CD14-positive monocyte (primary cell): ENCODE measurements at regions not wholly inside any gene's neighbourhood (a gene's known extent, or its start where the extent isn't known, plus 50 kb on each side); places are given as distances from the start of the nearest gene placed in this dataset.

Experiments
- DNase-seq, 3 donors: peaks; one replicate each; pipeline ENCODE4 v3.0.0-alpha.2; 2011 to 2022
- H2AFZ ChIP-seq: 2 replicates; pipeline ENCODE4 v1.6.0; 2012; ENCODE audit warnings: mild to moderate bottlenecking, low read depth, low read length, inconsistent platforms; ENCODE audit not compliant: insufficient read depth, poor library complexity, severe bottlenecking
- H3K27ac ChIP-seq, 2 donors: 1 replicate in 1 of 2; 2 replicates in 1 of 2; pipeline ENCODE4 v1.5.1; 2012 to 2013; ENCODE audit warnings: low read length in 2 of 2, control low read depth in 1 of 2, inconsistent platforms in 1 of 2, low read depth in 1 of 2, mild to moderate bottlenecking in 1 of 2
- H3K27me3 ChIP-seq, 2 donors: one replicate each; pipeline versions ENCODE4 v1.6.0 to v1.6.1; 2011 to 2013; ENCODE audit warnings: low read length in 2 of 2; ENCODE audit not compliant: control insufficient read depth in 2 of 2, insufficient read depth in 2 of 2
- H3K36me3 ChIP-seq, 2 donors: replicated peaks in 1 of 2; 1 replicate in 1 of 2; 2 replicates in 1 of 2; pipeline versions ENCODE4 v1.5.1 to v1.6.1; 2012 to 2013; ENCODE audit warnings: low read length in 2 of 2, control low read depth in 1 of 2, inconsistent platforms in 1 of 2, mild to moderate bottlenecking in 1 of 2; ENCODE audit not compliant: insufficient read depth in 2 of 2, control insufficient read depth in 1 of 2
- H3K4me1 ChIP-seq, 2 donors: 1 replicate in 1 of 2; 2 replicates in 1 of 2; pipeline versions ENCODE4 v1.5.1 to v1.6.1; 2012 to 2013; ENCODE audit warnings: low read length in 2 of 2, control low read depth in 1 of 2, inconsistent platforms in 1 of 2, mild to moderate bottlenecking in 1 of 2, moderate library complexity in 1 of 2; ENCODE audit not compliant: insufficient read depth in 2 of 2, control insufficient read depth in 1 of 2
- H3K4me2 ChIP-seq: replicated peaks from 2 replicates; pipeline ENCODE3; 2012; ENCODE audit warnings: low read length, moderate library complexity, mild to moderate bottlenecking; ENCODE audit not compliant: poor library complexity, severe bottlenecking; ENCODE audit errors: extremely low read depth
- H3K4me3 ChIP-seq, 3 experiments: fragments of 200-600 bp in 1 of 3; sonication (generic) in 1 of 3; replicated peaks in 1 of 3; 1 replicate in 2 of 3; 2 replicates in 1 of 3; pipeline ENCODE4 v1.5.1; 2011 to 2013; ENCODE audit warnings: low read length in 3 of 3, mild to moderate bottlenecking in 3 of 3, control low read depth in 2 of 3, low read depth in 2 of 3, inconsistent platforms in 1 of 3, moderate library complexity in 1 of 3
- H3K79me2 ChIP-seq: 2 replicates; pipeline ENCODE4 v1.6.0; 2012; ENCODE audit warnings: mild to moderate bottlenecking, control low read depth, inconsistent platforms, low read length, moderate library complexity; ENCODE audit not compliant: insufficient read depth
- H3K9ac ChIP-seq: 2 replicates; pipeline ENCODE4 v1.6.0; 2017; ENCODE audit warnings: low read length, mild to moderate bottlenecking; ENCODE audit not compliant: insufficient read depth, poor library complexity, severe bottlenecking
- H3K9me3 ChIP-seq, 2 donors: replicated peaks in 1 of 2; 1 replicate in 1 of 2; 2 replicates in 1 of 2; pipeline versions ENCODE4 v1.5.1 to v1.6.1; 2012 to 2013; ENCODE audit warnings: low read length in 2 of 2, control low read depth in 1 of 2; ENCODE audit not compliant: control insufficient read depth in 1 of 2, insufficient read depth in 1 of 2
- H4K20me1 ChIP-seq: 2 replicates; pipeline ENCODE4 v1.6.0; 2012; ENCODE audit warnings: mild to moderate bottlenecking, low read length, control low read depth, moderate library complexity; ENCODE audit not compliant: insufficient read depth
- H3K27ac Mint-ChIP-seq, 7 donors: one replicate each; pipeline ENCODE4 v1.8.0; 2020; ENCODE audit warnings: mild to moderate bottlenecking in 7 of 7, mixed read lengths in 7 of 7, moderate library complexity in 6 of 7, inconsistent platforms in 2 of 7
- H3K27me3 Mint-ChIP-seq, 3 donors: one replicate each; pipeline ENCODE4 v1.8.0; 2021 to 2022; ENCODE audit warnings: low read depth in 3 of 3, mild to moderate bottlenecking in 3 of 3, mixed read lengths in 3 of 3, moderate library complexity in 3 of 3, inconsistent platforms in 1 of 3
- H3K36me3 Mint-ChIP-seq, 2 donors: one replicate each; pipeline ENCODE4 v1.8.0; 2020; ENCODE audit warnings: mixed read lengths in 2 of 2, inconsistent platforms in 1 of 2, mild to moderate bottlenecking in 1 of 2
- H3K4me1 Mint-ChIP-seq: one replicate; pipeline ENCODE4 v1.8.0; 2020; ENCODE audit warnings: mild to moderate bottlenecking, mixed read lengths
- H3K4me3 Mint-ChIP-seq, 2 donors: one replicate each; pipeline ENCODE4 v1.8.0; 2020; ENCODE audit warnings: mild to moderate bottlenecking in 2 of 2, mixed read lengths in 2 of 2, moderate library complexity in 1 of 2
- H3K9me3 Mint-ChIP-seq, 7 donors: one replicate each; pipeline ENCODE4 v1.8.0; 2020 to 2022; ENCODE audit warnings: mixed read lengths in 7 of 7, mild to moderate bottlenecking in 6 of 7, moderate library complexity in 6 of 7, inconsistent platforms in 2 of 7
- CTCF ChIP-seq: fragments of 200-600 bp; IDR thresholded peaks from one replicate; pipeline ENCODE4 v1.8.0; 2022; ENCODE audit warnings: antibody characterized with exemption, mild to moderate bottlenecking
- WGBS: methylation state at CpG from one replicate; pipeline ENCODE4 v1.1.5; 2013; ENCODE audit warnings: missing lambda C conversion rate; ENCODE audit not compliant: insufficient coverage; 5-methylcytosine and 5-hydroxymethylcytosine counted together
- intact Hi-C, 2 donors: fragments of 100-400 bp; cut with micrococcal nuclease; formaldehyde crosslinking; loops; one replicate each; pipeline versions ENCODE4 v1.15.0 to v1.15.1; 2023

GRCh38 chr13:110034031-110034549 lies 247.7 kb upstream of the IRS2 start:
- Mint-ChIP-seq H3K4me1 (no peaks in the 10 kb centered on the region), H3K27ac (no peak overlapping the region), H3K27me3 (peaks cover 0 to 2% (median 2%) of the 10 kb centered on the region in 3 donors), H3K36me3 (no peaks in the 10 kb centered on the region), H3K4me3 (no peak overlapping the region), H3K9me3 (peaks cover 0 to 8% (median 2%) of the 10 kb centered on the region in 7 donors)
- Histone ChIP-seq H3K4me2 (no peak overlapping the region), H3K9me3 (no peaks in the 10 kb centered on the region), H3K9ac (no peak overlapping the region), H3K27ac (no peak overlapping the region), H4K20me1 (no peaks in the 10 kb centered on the region), H3K4me1 (no peaks in the 10 kb centered on the region), H3K36me3 (no peaks in the 10 kb centered on the region), H3K79me2 (no peaks in the 10 kb centered on the region), H3K27me3 (no peaks in the 10 kb centered on the region), H2AFZ (no peak overlapping the region), H3K4me3 (no peak overlapping the region)
- intact Hi-C loops = no loop called here
- WGBS = 97% methylated on average over 3 of the region's 4 CpGs
- DNase-seq = no peak
- no peak for TF ChIP-seq CTCF

GRCh38 chr13:110032969-110033368 lies 246.6 kb upstream of the IRS2 start:
- TF ChIP-seq CTCF = no peak
- WGBS = 53% methylated on average over 3 of the region's 5 CpGs
- H3K4me3 ChIP-seq = no peak overlapping the region
- no peaks in the 10 kb centered on the region for H3K36me3 ChIP-seq
- no peaks in the 10 kb centered on the region for H3K4me1 Mint-ChIP-seq
- no peaks in the 10 kb centered on the region for H3K79me2 ChIP-seq
- H3K4me3 Mint-ChIP-seq = no peak overlapping the region
- no peaks in the 10 kb centered on the region for H3K9me3 ChIP-seq
- intact Hi-C loops = no loop called here
- H3K27me3 ChIP-seq = no peaks in the 10 kb centered on the region
- H3K27ac Mint-ChIP-seq = no peak overlapping the region
- no peak overlapping the region for H2AFZ ChIP-seq
- no peak for DNase-seq
- no peaks in the 10 kb centered on the region for H3K4me1 ChIP-seq
- peaks cover 0 to 5% (median 2%) of the 10 kb centered on the region in 7 donors for H3K9me3 Mint-ChIP-seq
- no peak overlapping the region for H3K4me2 ChIP-seq
- no peaks in the 10 kb centered on the region for H3K36me3 Mint-ChIP-seq
- H4K20me1 ChIP-seq = no peaks in the 10 kb centered on the region
- peaks cover 0 to 2% (median 2%) of the 10 kb centered on the region in 3 donors for H3K27me3 Mint-ChIP-seq
- H3K27ac ChIP-seq = no peak overlapping the region
- H3K9ac ChIP-seq = no peak overlapping the region
